ENCODE measurements at regions not wholly inside any gene's neighbourhood (a gene's known extent, or its start where the extent isn't known, plus 50 kb on each side); places are given as distances from the start of the nearest gene placed in this dataset.

DNA sequence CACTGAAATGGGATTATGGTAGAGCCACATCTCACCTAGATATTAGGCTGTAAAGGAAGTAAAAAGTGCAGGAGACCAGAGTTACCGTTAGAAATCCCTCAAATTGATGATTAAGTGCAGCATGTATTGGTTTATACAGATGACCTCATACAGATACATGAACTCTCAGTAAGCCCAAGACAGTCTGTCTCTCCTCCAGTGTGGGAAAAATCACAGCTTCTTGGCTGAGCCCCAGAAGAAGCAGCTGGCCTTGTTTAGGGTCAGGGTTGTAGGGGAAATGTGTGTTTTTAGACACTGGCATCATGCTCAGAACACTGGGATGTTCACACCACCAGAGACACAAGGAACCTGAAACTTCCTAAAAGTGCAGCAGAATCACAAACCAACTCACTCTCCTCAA, 135.9 kb downstream of the KATNIP start:
- peak; percentile 66 for DNase-seq (ENCODE audit: low read depth)

DNA sequence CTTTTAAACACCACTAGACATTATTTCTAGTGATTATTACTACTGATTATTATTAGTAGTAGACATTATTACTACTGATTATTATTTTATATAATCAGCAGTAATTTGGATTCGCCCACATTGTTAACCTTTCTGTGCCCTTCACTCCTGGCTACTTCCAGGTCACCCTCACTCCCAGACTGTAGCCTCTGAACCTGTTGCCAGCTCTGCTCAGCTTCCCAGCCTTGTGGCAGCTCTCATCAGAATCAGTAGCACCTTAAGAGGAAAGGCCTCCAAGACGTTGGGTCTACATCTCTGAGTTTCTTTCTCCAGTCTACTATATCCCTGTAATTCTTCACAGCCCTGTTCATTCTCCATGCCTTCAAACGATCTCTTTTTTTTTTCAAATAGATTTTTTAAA, 137.0 kb downstream of the KATNIP start:
- DNase-seq (ENCODE audit: low read depth), result no peak

DNA sequence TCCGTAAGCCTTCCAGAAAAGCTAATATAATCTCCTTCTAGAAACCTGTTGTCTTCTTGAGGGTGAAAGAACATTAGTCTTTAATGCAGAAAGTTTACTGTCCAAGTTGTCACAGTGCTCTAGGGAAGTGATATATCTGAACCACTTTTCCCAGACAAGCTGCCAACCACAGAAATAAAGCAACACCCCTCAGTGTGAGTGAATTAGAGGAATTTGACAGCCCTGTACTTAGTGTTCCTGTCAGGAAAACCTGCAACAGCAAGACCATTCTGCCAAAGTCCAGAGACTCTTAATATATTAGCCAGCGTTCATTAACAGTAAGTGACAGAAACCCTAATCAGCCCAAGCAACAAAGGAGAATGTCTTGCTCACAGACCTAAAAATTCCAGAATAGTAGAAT, 137.7 kb downstream of the KATNIP start:
- no peak for DNase-seq (ENCODE audit: low read depth)

DNA sequence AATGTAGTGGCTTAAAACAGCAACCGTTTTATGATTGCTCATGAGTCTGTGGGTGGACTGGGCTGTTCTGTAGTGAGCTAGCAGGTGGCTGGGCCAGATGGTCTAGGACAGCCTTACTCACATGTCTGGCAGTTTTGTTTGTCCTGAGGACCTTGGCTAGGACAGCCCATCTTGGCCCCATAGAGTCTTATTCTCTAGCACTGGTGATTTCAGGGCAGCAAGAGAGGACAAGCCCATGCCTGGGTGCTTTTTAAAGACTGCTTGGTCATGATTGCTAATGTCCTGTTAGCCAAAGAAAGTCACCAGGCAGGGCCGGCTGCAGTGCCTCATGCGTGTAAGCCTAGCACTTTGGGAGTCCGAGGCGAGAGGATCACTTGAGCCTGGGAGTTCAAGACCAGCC, 139.8 kb downstream of the KATNIP start:
- DNase-seq (ENCODE audit: low read depth), result no peak

DNA sequence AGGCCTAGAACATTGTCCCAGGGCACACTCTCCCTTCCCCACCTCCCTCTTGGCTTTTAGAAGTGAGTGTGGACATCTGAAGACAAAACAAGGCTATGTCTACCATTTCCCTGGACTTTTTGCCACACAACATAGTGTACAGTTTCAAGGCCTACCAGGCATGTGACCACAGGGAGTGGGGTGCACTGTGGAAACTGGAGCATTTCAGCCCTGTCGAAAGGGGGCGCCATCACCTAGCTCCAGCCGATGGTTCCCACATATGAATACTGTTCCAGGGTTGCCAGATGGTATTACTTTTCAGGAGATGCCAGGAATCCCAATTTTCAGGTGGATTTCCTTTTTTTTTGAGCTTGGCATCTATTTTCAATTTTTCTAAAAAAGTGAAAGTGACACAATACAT, 140.7 kb downstream of the KATNIP start:
- no peak for DNase-seq (ENCODE audit: low read depth)

DNA sequence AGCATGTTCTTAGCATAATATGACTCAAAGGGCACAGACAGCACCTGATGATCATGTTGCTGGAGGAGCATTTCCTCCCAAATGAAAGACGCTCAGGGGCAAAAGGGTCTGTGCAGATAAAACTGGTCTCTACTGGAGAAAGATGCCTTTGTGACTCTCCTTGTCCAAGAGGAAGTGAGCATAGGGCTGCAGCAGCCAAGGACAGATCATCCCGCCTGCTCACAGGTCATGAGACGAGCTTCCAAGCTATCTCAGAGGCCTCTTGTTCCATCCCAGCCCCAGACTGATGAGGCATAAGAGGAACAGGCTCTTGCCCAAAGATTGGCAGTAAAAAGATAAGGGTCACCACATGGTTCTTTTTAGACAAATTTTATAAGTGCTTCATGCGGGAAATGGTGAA, 141.8 kb downstream of the KATNIP start:
- DNase-seq (ENCODE audit: low read depth), result no peak

DNA sequence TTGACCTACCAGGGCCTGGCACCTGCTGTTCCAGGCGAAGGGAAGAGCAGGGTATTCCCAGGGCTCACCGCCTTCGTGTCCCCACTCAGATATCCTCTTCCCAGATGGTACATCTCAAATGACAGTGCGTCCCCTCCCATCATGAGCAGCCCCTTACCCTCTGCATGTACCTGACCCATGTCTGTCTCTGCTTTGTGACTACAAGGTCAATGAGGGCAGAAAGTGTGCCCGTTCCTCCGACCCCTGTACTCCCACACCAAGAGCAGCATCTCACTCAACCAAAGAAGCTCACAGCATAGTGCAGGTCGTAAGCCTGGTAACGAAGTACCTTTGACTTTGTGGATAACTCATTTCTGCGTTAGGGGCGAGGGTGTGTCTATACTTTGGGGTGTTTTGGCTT, 142.6 kb downstream of the KATNIP start:
- DNase-seq (ENCODE audit: low read depth), result no peak

DNA sequence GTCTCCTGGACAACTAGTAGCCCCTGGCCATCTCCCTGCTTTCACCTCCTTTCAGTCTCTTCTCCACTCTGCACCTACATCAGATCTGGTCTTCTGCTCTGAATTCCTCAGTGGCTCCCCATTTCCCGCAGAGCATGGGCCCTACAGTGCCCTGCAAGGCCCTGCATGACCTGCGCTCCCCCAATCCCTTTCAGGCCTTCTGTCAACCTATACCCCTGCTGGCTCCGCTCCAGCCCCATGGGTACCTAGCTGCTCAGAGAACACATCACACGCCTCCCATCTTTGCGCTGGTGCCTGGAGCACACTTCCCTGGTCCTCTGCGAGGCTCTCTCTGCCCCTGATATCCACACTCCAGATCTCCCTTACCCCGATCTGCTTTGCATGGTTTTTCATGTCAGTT, 145.2 kb downstream of the KATNIP start:
- DNase-seq (ENCODE audit: low read depth), result no peak

DNA sequence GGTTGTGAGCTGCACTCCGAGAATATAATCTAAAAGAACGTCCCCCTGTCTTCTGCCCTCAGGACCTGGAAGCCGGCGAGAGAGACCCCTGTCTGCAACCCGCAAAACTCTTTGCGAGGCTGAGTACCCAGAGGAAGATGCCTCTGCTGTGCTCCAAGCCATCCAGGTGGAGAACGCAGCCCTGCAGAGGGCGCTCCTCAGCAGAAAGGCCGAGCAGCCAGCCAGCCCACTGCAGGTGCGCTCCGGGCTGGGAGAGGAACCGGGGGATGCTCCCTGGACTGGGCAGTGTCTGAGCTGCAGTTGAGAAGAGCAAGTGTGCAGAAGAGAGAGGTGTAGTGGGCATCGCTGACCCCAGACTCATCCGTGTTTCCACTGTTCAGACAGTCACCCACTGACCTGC, 148.3 kb downstream of the KATNIP start:
- no peak for DNase-seq (ENCODE audit: low read depth)

DNA sequence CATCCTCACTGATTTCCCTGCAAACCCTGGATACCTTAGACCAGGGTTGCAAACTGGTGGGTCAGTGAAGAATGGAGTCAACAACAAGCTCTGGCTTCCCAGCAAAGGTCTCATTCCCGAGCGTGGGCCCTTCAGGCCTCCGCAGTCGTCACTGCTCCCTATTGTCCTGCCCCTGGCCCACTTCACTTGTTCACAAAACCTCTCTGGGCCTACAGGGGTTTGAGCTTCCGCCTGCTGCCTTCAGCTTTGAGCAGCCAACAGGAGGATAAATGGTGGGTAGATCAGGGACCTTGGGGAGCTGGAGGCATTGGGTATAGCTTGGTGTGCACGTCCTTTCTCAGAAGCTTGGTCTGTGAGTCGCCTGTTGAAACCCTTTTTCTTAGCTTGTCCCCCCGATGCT, 148.8 kb downstream of the KATNIP start:
- no peak for DNase-seq (ENCODE audit: low read depth)

DNA sequence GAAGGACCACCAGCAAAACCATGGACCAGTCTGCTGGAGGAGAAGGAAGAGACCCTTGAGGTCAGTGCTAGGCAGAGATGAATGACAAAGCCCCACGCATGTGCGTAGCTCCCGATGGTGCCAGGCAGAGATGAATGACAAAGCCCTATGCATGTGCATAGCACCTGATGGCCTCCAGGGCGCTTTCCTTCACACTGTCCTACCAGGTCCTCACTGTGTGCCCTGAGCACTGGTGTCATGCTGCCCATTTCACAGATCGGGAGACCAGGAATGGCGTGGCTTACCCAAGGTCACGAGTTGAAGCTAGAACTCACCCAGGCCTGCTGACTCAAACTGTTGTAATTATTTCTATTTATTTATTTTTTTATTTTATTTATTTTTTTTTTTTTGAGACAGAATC, 149.6 kb downstream of the KATNIP start:
- DNase-seq (ENCODE audit: low read depth), result no peak

DNA sequence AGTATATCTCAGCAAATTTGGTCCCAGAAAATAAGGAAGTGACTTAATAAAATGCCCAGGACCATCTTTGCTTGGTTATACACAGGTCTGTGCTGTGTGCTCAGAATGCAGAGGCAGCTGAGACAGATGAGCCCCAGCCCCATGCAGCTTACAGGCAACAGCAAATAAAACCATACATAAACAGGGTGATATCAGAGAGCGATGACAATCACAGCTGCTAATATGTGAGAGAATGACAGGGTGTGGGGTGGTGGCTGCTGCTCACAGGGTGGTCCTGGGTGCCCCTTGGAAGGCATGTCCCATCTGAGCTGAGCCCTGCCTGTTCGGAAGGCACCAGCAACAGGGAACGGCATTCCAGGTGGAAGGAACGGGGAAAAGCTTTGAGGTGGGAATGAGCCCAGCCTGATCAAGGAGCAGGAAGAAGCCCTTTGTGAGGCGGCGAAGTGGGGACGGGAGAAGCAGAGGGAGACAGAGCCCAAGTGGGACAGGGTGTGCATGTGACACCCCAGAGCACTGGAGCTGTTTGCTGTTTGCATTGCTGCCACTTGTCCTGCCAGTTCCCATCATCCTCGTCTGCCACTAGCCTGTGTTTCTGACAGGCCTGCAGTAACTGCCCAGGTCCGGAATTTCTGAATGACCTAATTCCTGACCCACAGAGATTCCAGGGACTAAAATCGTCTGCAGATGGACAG, 150.5 kb downstream of the KATNIP start:
- DNase-seq (ENCODE audit: low read depth), result no peak

DNA sequence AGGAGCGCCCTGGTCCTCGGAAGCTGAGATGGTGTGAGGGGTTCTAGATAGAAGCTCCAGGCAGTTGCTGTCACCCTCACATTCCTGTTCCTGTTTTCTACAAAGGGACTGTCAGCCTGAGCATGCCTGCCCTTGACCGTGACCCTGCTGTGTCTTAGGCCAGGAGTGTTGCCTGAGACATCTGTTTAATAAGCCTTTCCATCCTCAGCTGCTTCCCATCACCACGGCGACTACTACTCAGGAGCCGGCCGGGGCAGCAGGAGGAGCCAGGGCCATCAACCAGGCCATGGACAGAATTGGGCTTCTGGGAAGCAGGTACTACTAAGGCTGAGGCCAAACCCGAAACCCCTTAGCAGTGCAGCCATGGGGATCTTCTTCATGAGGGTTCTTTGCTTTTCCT, 151.4 kb downstream of the KATNIP start:
- DNase-seq (ENCODE audit: low read depth), result no peak

DNA sequence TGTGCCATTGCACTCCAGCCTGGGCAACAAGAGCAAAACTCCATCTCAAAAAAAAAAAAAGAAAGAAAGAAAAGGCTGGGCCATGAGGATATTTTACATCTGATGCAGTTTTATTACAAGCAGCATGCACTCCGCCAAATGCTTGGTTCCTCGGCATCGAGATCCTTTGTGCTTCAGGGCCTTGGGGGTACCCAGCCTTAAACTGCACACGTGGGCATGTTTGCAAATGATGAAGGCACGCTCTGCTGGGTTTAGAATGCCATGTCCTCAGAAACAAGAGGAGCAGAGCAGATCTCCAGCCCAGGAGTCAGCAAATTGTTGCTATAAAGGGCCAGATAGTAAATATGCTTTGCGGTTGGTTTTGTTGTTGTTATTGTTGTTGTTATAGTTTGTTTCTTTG, 153.2 kb downstream of the KATNIP start:
- no peak for DNase-seq (ENCODE audit: low read depth)

DNA sequence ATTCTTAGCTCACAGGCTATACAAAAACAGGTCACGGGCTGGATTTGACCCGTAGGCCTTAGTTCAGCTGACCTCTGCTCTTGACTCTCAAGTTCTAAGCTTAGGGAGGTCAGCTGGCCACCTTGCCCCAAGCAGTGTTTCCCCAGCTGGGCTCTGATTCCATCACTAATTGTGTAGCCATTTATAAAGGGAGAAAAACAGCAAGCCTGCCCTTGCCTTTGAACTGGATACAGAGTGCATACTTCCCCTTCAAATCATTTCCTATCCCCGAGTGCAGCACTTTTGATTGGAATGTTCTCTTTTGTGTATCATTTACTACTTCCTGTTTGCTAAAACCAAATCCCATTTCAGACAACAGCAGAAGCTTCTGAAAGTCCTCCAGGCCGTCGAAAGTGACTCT, 153.6 kb downstream of the KATNIP start:
- peak; percentile 8 for DNase-seq (ENCODE audit: low read depth)

DNA sequence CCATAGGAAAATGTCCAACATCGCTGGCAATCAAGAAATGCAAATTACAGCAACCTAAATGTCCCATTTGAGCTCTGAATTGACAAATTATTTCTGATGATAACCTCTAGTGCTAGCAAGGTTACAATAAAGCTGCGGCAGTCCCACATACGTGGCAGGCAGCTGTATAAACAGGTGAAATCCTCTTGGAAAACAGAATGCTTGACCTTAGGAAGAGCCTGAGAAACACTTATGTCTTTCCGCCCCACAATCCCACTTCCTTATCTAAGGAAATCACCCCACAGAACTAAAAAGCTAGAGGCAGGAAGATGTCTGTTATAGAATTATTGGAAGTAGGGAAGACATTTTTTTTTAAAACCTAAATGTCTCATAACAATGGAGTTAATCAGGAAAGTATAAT, 154.3 kb downstream of the KATNIP start:
- DNase-seq (ENCODE audit: low read depth), result no peak

DNA sequence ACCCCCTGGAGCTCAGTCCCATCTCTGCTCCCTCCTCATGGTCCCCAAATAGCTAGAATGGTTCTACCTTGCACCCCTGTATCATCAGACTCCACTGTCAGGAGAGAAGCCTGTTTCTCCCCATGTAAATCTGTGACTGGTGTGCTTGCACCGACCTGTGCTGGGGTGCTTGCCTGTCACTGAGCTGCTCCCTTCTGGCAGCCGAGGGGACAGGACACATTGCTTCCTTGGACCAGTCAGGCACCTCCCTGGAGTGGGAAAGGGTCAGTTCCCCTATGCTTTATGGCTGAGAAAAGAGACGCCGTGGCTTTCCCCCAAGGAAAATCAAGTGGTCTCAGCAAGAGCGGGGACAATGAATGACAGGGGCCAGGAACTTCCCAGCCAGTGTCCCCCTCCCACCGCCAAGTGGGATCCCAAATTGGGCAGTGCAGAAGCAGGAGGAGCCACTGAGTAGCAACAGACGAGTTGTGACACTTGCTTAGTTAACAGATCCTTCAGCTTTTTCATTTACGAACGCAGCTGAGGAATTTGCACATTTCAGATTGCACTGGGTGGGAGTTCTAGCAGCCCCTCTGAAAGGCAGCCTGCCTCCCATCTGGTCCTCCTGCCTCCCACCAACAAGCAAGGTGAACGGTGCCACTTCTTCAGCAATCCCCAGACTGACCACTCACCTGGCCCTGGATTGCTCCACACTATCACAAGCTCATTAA, 156.4 kb downstream of the KATNIP start:
- no peak for DNase-seq (ENCODE audit: low read depth)

DNA sequence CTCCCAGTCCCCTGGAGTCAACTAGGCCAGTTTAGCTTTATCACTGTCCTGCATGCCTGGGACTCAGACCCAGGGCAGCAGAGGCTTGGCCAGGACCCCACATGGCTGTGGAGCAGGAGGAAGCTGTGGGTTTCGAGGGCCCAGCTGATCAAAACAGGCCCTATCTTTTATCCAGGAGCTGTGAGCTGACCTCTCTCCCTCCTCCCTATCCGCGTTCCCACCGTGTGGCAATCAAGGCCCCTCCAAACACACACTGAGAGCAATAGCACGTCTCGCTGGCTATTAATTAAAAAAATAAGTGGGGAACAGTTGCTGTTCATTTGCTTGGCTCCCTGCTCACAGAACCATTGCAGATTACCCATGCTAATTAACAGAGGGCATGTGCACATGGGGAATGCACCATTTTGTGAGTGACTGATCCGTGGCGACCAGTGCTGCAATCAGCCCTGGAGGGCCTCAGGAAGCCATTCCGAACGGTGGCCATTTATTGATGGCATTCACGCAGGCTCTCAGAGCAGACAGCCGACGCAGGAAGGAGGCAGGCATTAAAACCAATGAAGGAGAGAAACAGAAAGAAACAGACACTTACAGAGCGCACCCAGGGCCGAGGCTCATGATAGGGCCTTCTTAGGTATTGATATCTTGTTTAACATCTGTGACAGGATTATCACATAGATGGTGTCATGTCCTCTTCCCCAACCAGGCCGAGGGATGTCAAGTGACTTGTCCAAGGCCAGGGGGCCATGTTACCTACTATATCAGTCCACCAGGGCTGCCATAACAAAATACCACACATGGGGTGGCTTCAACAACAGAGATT, 157.1 kb downstream of the KATNIP start:
- no peak for DNase-seq (ENCODE audit: low read depth)

DNA sequence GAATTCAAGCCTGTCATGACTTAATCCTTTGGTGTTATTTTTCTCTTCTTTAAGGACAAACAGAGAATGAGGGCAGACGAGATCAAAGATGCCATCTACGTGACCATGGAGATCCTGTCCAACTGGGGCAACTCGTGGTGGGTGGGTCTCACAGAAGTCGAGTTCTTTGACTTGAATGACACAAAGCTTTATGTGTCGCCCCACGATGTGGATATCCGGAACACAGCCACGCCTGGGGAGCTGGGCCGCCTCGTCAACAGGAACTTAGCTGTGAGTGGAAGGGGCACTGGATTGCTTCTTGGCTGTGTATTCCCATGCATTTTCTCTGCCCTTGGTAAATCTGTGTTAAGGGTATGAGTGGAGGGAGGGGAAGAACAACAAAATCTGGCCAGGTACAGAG, 158.7 kb downstream of the KATNIP start:
- DNase-seq (ENCODE audit: low read depth), result no peak

DNA sequence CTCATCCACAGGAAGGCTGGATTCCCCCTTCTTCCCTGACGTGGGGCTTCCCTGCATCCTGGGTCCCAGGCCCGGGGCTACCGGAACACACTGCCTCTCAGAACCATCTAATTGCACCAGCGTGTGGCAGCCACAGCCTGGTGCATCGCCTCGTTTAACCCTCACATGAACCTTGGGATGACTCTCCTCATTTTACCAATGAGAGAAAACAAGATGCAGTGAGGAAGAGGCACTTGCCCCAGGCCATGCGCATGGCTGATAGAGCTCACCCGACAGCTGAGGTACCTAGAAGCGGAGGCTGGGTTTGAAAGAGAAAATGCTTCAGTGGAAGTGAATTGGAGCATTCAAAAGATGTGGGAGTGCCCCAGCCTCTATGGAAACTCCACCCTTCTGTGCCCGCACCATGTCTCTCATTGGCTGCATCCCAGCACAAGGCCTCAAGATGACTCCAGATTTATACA, 162.3 kb downstream of the KATNIP start:
- DNase-seq (ENCODE audit: low read depth), result no peak

DNA sequence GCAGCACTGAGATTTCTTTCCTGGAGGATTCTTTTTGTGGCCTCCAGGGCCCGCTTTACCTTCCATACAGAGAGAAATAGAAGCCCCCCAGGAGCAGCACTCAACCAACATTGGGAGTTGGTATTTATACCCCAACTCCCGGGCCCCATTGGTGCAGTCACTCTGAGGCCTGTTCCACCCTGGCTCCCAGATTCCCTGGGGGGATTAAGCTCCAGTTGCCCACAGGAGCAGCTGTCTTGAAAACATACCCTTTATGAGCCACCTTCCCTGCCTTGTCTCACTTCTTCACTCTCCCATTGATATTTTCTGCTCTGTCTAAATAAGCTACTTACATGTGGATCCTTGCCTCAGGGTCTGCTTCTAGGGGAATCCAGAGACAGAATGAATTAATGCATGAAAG, 167.8 kb downstream of the KATNIP start:
- no peak for DNase-seq (ENCODE audit: low read depth)

DNA sequence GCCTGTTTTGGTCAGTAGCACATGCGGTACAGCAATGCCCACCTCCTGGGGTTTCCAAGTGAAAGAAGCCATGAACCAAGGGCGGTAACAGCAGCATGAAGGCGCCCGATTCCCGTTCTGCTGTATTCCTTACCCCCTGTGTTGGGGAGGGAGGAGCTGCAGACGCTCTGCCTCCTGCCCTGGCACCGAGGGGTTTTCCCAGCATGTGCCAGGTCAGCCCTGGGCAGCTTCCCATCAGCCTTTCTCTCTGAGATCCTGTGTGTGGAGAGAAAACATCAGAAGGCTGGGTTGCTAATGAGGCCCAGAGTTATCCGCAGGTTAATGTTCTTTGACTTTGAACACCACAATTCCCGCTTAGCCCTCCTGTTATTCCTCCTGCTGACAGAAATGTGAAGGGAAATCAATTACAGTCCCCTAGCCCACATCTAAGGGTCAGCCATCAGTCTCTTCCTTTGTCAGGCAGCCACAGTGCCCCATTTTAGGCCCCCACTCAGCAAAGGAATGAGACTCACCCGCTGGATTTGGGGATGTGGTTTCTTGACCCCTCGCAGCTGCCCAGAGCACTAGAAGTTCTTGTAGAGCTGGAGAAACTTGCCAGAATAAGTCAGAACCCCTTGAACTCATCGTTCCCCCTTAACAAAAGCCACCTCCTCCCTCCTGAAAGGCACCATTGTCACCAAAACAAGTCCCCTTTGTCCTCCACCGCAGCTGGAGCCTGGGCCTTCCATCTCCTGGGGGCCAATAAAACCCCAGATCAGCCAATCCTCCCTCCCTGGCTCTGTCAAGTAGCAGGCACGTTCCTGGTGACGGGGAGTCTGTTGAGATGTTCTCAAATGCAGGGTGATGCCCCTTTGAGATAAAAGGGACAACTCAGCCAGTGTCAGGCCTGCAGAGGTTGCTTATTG, 168.5 kb downstream of the KATNIP start:
- DNase-seq (ENCODE audit: low read depth), result no peak
